Natural killer cell (primary cell): ENCODE measurements at regions not wholly inside any gene's neighbourhood (a gene's known extent, or its start where the extent isn't known, plus 50 kb on each side); places are given as distances from the start of the nearest gene placed in this dataset.

ENCODE experiments used
- ATAC-seq, 3 donors: fragments of 150-1000 bp in 2 of 3; fragments of 200-7000 bp in 1 of 3; cut with Tn5 transposase; 1 replicate in 1 of 3; 2 replicates in 2 of 3; pipeline ENCODE4 v1.10.0; 2021; ENCODE audit warnings: mild to moderate bottlenecking in 2 of 3, moderate library complexity in 2 of 3
- DNase-seq, 2 donors: peaks; one replicate each; pipeline versions ENCODE4 v3.0.0 to v3.0.0-alpha.2; 2013 to 2021; ENCODE audit warnings: mixed read lengths in 1 of 2
- H3K27ac ChIP-seq: one replicate; pipeline ENCODE4 v1.5.1; 2013; ENCODE audit warnings: mild to moderate bottlenecking, low read length
- H3K27me3 ChIP-seq: one replicate; pipeline ENCODE4 v1.6.1; 2013; ENCODE audit warnings: low read length; ENCODE audit not compliant: control insufficient read depth, insufficient read depth
- H3K36me3 ChIP-seq: one replicate; pipeline ENCODE4 v1.6.1; 2013; ENCODE audit warnings: low read length; ENCODE audit not compliant: control insufficient read depth, insufficient read depth
- H3K4me1 ChIP-seq: one replicate; pipeline ENCODE4 v1.6.1; 2013; ENCODE audit warnings: low read length; ENCODE audit not compliant: control insufficient read depth, insufficient read depth
- H3K4me3 ChIP-seq: one replicate; pipeline ENCODE4 v1.5.1; 2013; ENCODE audit warnings: low read length
- H3K9me3 ChIP-seq: one replicate; pipeline ENCODE4 v1.6.1; 2013; ENCODE audit warnings: low read length; ENCODE audit not compliant: control insufficient read depth, insufficient read depth
- H3K27ac Mint-ChIP-seq, 2 donors: one replicate each; pipeline ENCODE4 v1.8.0; 2022; ENCODE audit warnings: mild to moderate bottlenecking in 2 of 2, mixed read lengths in 2 of 2, moderate library complexity in 1 of 2
- H3K27me3 Mint-ChIP-seq, 2 donors: one replicate each; pipeline ENCODE4 v1.8.0; 2022; ENCODE audit warnings: low read depth in 2 of 2, mixed read lengths in 2 of 2
- H3K36me3 Mint-ChIP-seq: one replicate; pipeline ENCODE4 v1.8.0; 2022; ENCODE audit warnings: mixed read lengths
- H3K4me1 Mint-ChIP-seq, 2 donors: one replicate each; pipeline ENCODE4 v1.8.0; 2022; ENCODE audit warnings: mixed read lengths in 2 of 2
- H3K4me3 Mint-ChIP-seq: one replicate; pipeline ENCODE4 v1.8.0; 2022; ENCODE audit warnings: mild to moderate bottlenecking, moderate library complexity, mixed read lengths
- H3K9me3 Mint-ChIP-seq, 2 donors: one replicate each; pipeline ENCODE4 v1.8.0; 2022; ENCODE audit warnings: mixed read lengths in 2 of 2
- CTCF ChIP-seq: fragments of 200-600 bp; IDR thresholded peaks from one replicate; pipeline ENCODE4 v1.8.0; 2022; ENCODE audit warnings: antibody characterized with exemption
- WGBS: methylation state at CpG from one replicate; pipeline ENCODE4 v1.1.7; 2013; ENCODE audit warnings: missing lambda C conversion rate; ENCODE audit not compliant: insufficient coverage; 5-methylcytosine and 5-hydroxymethylcytosine counted together
- intact Hi-C: fragments of 100-400 bp; cut with micrococcal nuclease; formaldehyde crosslinking; loops from one replicate; pipeline ENCODE4 v1.14.2; 2022

- Histone ChIP-seq H3K27me3 (no peaks in the 10 kb centered on the region), H3K36me3 (no peaks in the 10 kb centered on the region), H3K9me3 (no peaks in the 10 kb centered on the region), H3K4me3 (no peak overlapping the region), H3K27ac (no peak overlapping the region), H3K4me1 (no peaks in the 10 kb centered on the region)
- Mint-ChIP-seq H3K27me3 (peaks cover 6 to 7% of the 10 kb centered on the region in 2 donors), H3K4me3 (no peak overlapping the region), H3K36me3 (no peaks in the 10 kb centered on the region), H3K27ac (no peak overlapping the region), H3K9me3 (no peaks in the 10 kb centered on the region), H3K4me1 (no peaks in the 10 kb centered on the region)
- 96% methylated on average over 10 of the region's 10 CpGs for WGBS
- TF ChIP-seq CTCF = no peak
- intact Hi-C loops = no loop called here
- DNase-seq (no peak), ATAC-seq (no peak)
Observed at GRCh38 chr9:17017931-17018491, 116.8 kb upstream of the CNTLN start.

GRCh38 chr9:17013891-17014290 is 120.9 kb upstream of the CNTLN start:
- H3K27ac ChIP-seq = no peak overlapping the region
- H3K4me3 ChIP-seq = no peak overlapping the region
- no peaks in the 10 kb centered on the region for H3K4me1 Mint-ChIP-seq
- intact Hi-C loops = no loop called here
- H3K27ac Mint-ChIP-seq = no peak overlapping the region
- no peak for TF ChIP-seq CTCF
- no peaks in the 10 kb centered on the region for H3K27me3 ChIP-seq
- no peak overlapping the region for H3K4me3 Mint-ChIP-seq
- peaks cover 11 to 23% of the 10 kb centered on the region in 2 donors for H3K27me3 Mint-ChIP-seq
- no peaks in the 10 kb centered on the region for H3K36me3 ChIP-seq
- no peak for ATAC-seq
- no peaks in the 10 kb centered on the region for H3K36me3 Mint-ChIP-seq
- no peaks in the 10 kb centered on the region for H3K4me1 ChIP-seq
- no peaks in the 10 kb centered on the region for H3K9me3 ChIP-seq
- WGBS = 89% methylated on average over 2 of the region's 3 CpGs
- H3K9me3 Mint-ChIP-seq = no peaks in the 10 kb centered on the region
- no peak for DNase-seq

- 97% methylated on average over 2 of the region's 3 CpGs for WGBS
- H3K27me3 Mint-ChIP-seq = peaks cover 8 to 24% of the 10 kb centered on the region in 2 donors
- no peaks in the 10 kb centered on the region for H3K36me3 Mint-ChIP-seq
- Histone ChIP-seq H3K9me3 (no peaks in the 10 kb centered on the region), H3K4me1 (no peaks in the 10 kb centered on the region), H3K4me3 (no peak overlapping the region), H3K27ac (no peak overlapping the region), H3K36me3 (no peaks in the 10 kb centered on the region), H3K27me3 (no peaks in the 10 kb centered on the region)
- no peak overlapping the region for H3K4me3 Mint-ChIP-seq
- intact Hi-C loops = no loop called here
- no peaks in the 10 kb centered on the region for H3K9me3 Mint-ChIP-seq
- DNase-seq (no peak), ATAC-seq (no peak)
- no peaks in the 10 kb centered on the region for H3K4me1 Mint-ChIP-seq
- TF ChIP-seq CTCF = no peak
- H3K27ac Mint-ChIP-seq = no peak overlapping the region
Observed at GRCh38 chr9:17013010-17013409, 121.8 kb upstream of the CNTLN start.

GRCh38 chr9:17011880-17012279 is 123.0 kb upstream of the CNTLN start:
- H3K36me3 ChIP-seq = no peaks in the 10 kb centered on the region
- no peak overlapping the region for H3K4me3 Mint-ChIP-seq
- no peaks in the 10 kb centered on the region for H3K9me3 ChIP-seq
- intact Hi-C loops = no loop called here
- H3K4me3 ChIP-seq = no peak overlapping the region
- H3K27me3 Mint-ChIP-seq = peaks cover 14 to 30% of the 10 kb centered on the region in 2 donors
- ATAC-seq (no peak), DNase-seq (no peak)
- H3K36me3 Mint-ChIP-seq = no peaks in the 10 kb centered on the region
- H3K4me1 Mint-ChIP-seq = no peaks in the 10 kb centered on the region
- no peaks in the 10 kb centered on the region for H3K4me1 ChIP-seq
- H3K27me3 ChIP-seq = no peaks in the 10 kb centered on the region
- no peaks in the 10 kb centered on the region for H3K9me3 Mint-ChIP-seq
- no peak for TF ChIP-seq CTCF
- no peak overlapping the region for H3K27ac ChIP-seq
- H3K27ac Mint-ChIP-seq = no peak overlapping the region
